Erythroblast (primary cell): ENCODE measurements at regions not wholly inside any gene's neighbourhood (a gene's known extent, or its start where the extent isn't known, plus 50 kb on each side); places are given as distances from the start of the nearest gene placed in this dataset.

Source experiments
- GATA1 ChIP-seq: IDR thresholded peaks from 2 replicates; pipeline ENCODE4 v1.6.1; 2011; ENCODE audit warnings: low read depth, mild to moderate bottlenecking, control low read depth, low read length, moderate library complexity
- POLR2A ChIP-seq: IDR thresholded peaks from 2 replicates; pipeline ENCODE4 v1.6.1; 2011; ENCODE audit warnings: mild to moderate bottlenecking, low read length

DNA sequence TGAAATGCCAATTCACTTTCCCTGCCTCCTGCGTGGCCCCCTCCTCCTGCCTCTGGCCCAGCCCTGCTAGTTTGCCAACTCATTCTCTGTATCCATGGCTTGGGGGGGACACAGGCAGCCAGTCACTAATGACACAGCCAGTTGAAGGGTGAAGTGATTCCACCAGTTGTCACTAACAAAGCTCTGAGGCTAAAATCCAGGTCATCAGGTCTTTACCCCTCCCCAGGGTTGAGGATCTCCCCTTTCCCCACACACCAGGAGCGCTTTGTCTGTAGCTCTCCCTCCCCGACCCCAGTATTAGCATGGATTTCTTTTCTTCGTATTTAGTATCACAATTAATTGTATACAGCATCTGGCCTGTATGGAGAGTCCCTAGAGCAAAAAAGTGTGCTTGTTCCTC lies 394.1 kb downstream of the RRAGC start:
- TF ChIP-seq POLR2A (no peak), GATA1 (no peak)
